ENCODE measurements at regions not wholly inside any gene's neighbourhood (a gene's known extent, or its start where the extent isn't known, plus 50 kb on each side); places are given as distances from the start of the nearest gene placed in this dataset.

DNA sequence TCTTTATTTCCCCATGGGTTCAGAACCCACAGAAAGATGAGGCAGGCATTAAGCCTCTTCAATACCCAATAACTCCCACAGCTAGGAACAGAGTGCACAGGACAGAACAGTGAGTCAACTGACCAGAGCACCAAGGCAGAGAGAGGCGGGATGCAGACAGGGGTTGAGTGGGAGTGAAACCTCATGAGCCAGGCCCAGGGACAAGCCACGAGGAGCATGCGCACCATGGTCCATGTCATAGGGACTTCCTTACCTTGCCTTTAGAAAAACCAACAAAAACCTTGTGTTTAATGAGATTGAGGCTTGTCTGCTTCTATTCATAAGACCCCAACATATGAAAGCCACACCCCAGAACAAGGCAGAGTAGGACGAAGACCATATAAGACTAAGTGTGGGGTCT lies 330.6 kb downstream of the DEPDC1B start:
- H3K4me3 ChIP-seq (ENCODE audit: insufficient read depth, low read depth, low read length), result no peak overlapping the region
- H2BK15ac ChIP-seq (ENCODE audit: low read depth, low read length), result no peak overlapping the region
- H4K5ac ChIP-seq (ENCODE audit: low read depth, low read length), result no peak overlapping the region
- H3K27ac ChIP-seq (ENCODE audit: insufficient read depth, low read length), result no peak overlapping the region
- peak overlapping the region; percentile 21 for H2AFZ ChIP-seq (replicated peaks; ENCODE audit: low read length, poor library complexity)
- POLR2A ChIA-PET (ENCODE audit: unreplicated experiment), result no interaction called here
- no peaks in the 10 kb centered on the region for H3K9me3 ChIP-seq (ENCODE audit: control insufficient read depth, insufficient read depth, low read length)
- no peak overlapping the region for H2AK9ac ChIP-seq (replicated peaks; ENCODE audit: low read depth, low read length, poor library complexity)
- H3K56ac ChIP-seq (ENCODE audit: extremely low read depth, insufficient read depth, low read length), result no peak overlapping the region
- dilution Hi-C loops (cut with HindIII; ENCODE audit: low sequenced_read_pairs, unreplicated experiment), result no loop called here
- H3K36me3 ChIP-seq (ENCODE audit: control insufficient read depth, insufficient read depth, low read length), result no peaks in the 10 kb centered on the region
- no peak overlapping the region for H3K23ac ChIP-seq (ENCODE audit: low read depth, low read length)
- no peak overlapping the region for H3K9ac ChIP-seq (ENCODE audit: low read depth, low read length)
- H4K91ac ChIP-seq (ENCODE audit: insufficient read depth, low read depth, low read length), result no peak overlapping the region
- no peaks in the 10 kb centered on the region for H3K4me1 ChIP-seq (ENCODE audit: control insufficient read depth, insufficient read depth, low read length)
- no peak overlapping the region for H3K14ac ChIP-seq (replicated peaks; ENCODE audit: low read depth, low read length)
- no CpG with 5 or more reads among the region's 4 CpGs for WGBS, 2 experiments (ENCODE audit: extremely low coverage in 2 of 2, insufficient read length in 1 of 2)
- DNase-seq (no peak), ATAC-seq (ENCODE audit: low read depth) (no peak)
- no peaks in the 10 kb centered on the region for H3K9me1 ChIP-seq (ENCODE audit: insufficient read depth, low read length)
- no peaks in the 10 kb centered on the region for H3K79me1 ChIP-seq (ENCODE audit: low read depth in 1 of 2, low read length in 2 of 2)
- CTCF ChIA-PET, result interaction anchor here (0.6 kb wide), 1 partner anchor 1133 kb away, joined by 3 read pairs; no protein-coding TSS in a partner anchor
- BruUV-seq (replicated peaks), result no TSS peak
- in situ Hi-C loops (cut with MboI; ENCODE audit: low sequenced_read_pairs), result no loop called here
- no peak overlapping the region for H3K4ac ChIP-seq (ENCODE audit: low read depth, low read length)
- H4K8ac ChIP-seq (ENCODE audit: low read depth in 2 of 2, low read length in 2 of 2), result no peak overlapping the region
- no peaks in the 10 kb centered on the region for H3K27me3 ChIP-seq (ENCODE audit: control insufficient read depth, insufficient read depth, low read length)
- H2BK120ac ChIP-seq (ENCODE audit: low read depth, low read length), result no peak overlapping the region
- no peak for TF ChIP-seq ELK1 (IDR thresholded peaks at IDR 0.05; ENCODE audit: borderline replicate concordance, low read depth, low read length)
- no peak overlapping the region for H3K4me2 ChIP-seq (ENCODE audit: low read depth, low read length)
- no peak overlapping the region for H3K18ac ChIP-seq (ENCODE audit: low read depth, low read length)
- no peak overlapping the region for H2AK5ac ChIP-seq (ENCODE audit: low read depth, low read length)
- no peak overlapping the region for H2BK20ac ChIP-seq (ENCODE audit: low read depth, low read length)
- H4K20me1 ChIP-seq (ENCODE audit: insufficient read depth, low read length), result no peaks in the 10 kb centered on the region
- intact Hi-C loops (cut with micrococcal nuclease), result no loop called here
- no peak overlapping the region for H2BK5ac ChIP-seq (ENCODE audit: low read depth, low read length, poor library complexity, severe bottlenecking)
